SK-N-MC (cell line): ENCODE measurements at regions not wholly inside any gene's neighbourhood (a gene's known extent, or its start where the extent isn't known, plus 50 kb on each side); places are given as distances from the start of the nearest gene placed in this dataset.

Experiments used
- EZH2 ChIP-seq: fragments of 200-600 bp; sonication (generic); IDR thresholded peaks from one replicate; pipeline ENCODE4 v1.6.1; 2017; ENCODE audit warnings: antibody characterized with exemption
- FOXP2 ChIP-seq: optimal IDR thresholded peaks from 2 replicates; pipeline ENCODE3; 2011; ENCODE audit warnings: mild to moderate bottlenecking, moderate library complexity; ENCODE audit not compliant: insufficient read depth; ENCODE audit errors: extremely low read length, control extremely low read depth
- POLR2AphosphoS5 ChIP-seq: IDR thresholded peaks from 2 replicates; pipeline ENCODE4 v1.6.1; 2012; ENCODE audit warnings: mild to moderate bottlenecking, low read depth, low read length, borderline replicate concordance

DNA sequence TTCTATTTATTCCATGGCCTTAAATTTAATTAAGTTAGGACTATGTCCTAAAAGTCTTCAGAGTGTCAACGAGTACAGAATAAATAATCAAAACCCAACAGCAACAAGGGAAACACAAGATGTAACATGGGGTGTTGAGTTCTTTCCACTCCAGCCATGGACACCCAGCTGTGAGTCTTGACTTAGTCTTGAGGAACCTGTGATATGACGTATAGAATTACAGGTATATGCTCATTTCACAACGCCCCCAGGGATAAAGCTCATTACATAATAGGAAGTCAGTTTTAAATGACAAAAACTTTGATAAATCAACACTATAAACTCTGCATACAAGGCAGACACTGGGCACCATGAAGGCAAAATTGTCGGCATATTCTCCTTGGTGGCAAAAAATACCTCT is 200.0 kb upstream of the CASK start:
- TF ChIP-seq EZH2 (no peak), POLR2AphosphoS5 (no peak), FOXP2 (no peak)
